HG02798 (cell line): ENCODE measurements at regions not wholly inside any gene's neighbourhood (a gene's known extent, or its start where the extent isn't known, plus 50 kb on each side); places are given as distances from the start of the nearest gene placed in this dataset.

Experiments used
- ATAC-seq: cut with Tn5 transposase; IDR thresholded peaks from one replicate; pipeline ENCODE4 v1.9.1; 2021; ENCODE audit warnings: mild to moderate bottlenecking; ENCODE audit not compliant: unreplicated experiment, poor library complexity

- no peak for ATAC-seq
Measured at GRCh38 chr12:125610292-125610691, 545.1 kb downstream of the AACS start.

GRCh38 chr12:125610971-125611370 lies 545.7 kb downstream of the AACS start:
- ATAC-seq, result no peak

GRCh38 chr12:125614058-125614457 lies 548.8 kb downstream of the AACS start:
- ATAC-seq, result no peak

- ATAC-seq, result no peak
Measured at GRCh38 chr12:125619723-125620122, 554.5 kb downstream of the AACS start.

- ATAC-seq, result no peak
Measured at GRCh38 chr12:125633686-125634085, 568.5 kb downstream of the AACS start.

- ATAC-seq, result no peak
Measured at GRCh38 chr12:125634813-125635212, 569.6 kb downstream of the AACS start.

- no peak for ATAC-seq
Measured at GRCh38 chr12:125639826-125640225, 574.6 kb downstream of the AACS start.

GRCh38 chr12:125643055-125643454 lies 577.8 kb downstream of the AACS start:
- no peak for ATAC-seq

GRCh38 chr12:125645724-125646123 lies 580.5 kb downstream of the AACS start:
- no peak for ATAC-seq

- ATAC-seq, result no peak
Measured at GRCh38 chr12:125650587-125650986, 585.4 kb downstream of the AACS start.

GRCh38 chr12:125651625-125652024 lies 586.4 kb downstream of the AACS start:
- ATAC-seq, result no peak

GRCh38 chr12:125652681-125653080 lies 587.4 kb downstream of the AACS start:
- ATAC-seq, result no peak

GRCh38 chr12:125657681-125658080 lies 592.4 kb downstream of the AACS start:
- no peak for ATAC-seq

- no peak for ATAC-seq
Measured at GRCh38 chr12:125674554-125675338, 609.5 kb downstream of the AACS start.

GRCh38 chr12:125676366-125676765 lies 611.1 kb downstream of the AACS start:
- no peak for ATAC-seq

- no peak for ATAC-seq
Measured at GRCh38 chr12:125677829-125678228, 612.6 kb downstream of the AACS start.

GRCh38 chr12:125678589-125678993 lies 613.4 kb downstream of the AACS start:
- no peak for ATAC-seq

- peak; percentile 58 for ATAC-seq
Measured at GRCh38 chr12:125683748-125684381, 618.6 kb downstream of the AACS start.

GRCh38 chr12:125684968-125685790 lies 619.9 kb downstream of the AACS start:
- ATAC-seq, result no peak

- ATAC-seq, result no peak
Measured at GRCh38 chr12:125685915-125686314, 620.7 kb downstream of the AACS start.

- ATAC-seq, result no peak
Measured at GRCh38 chr12:125687403-125687802, 622.2 kb downstream of the AACS start.
